SK-N-SH treated with all-trans-retinoic acid at 6 μM for 48 hours (cell line): ENCODE measurements at regions not wholly inside any gene's neighbourhood (a gene's known extent, or its start where the extent isn't known, plus 50 kb on each side); places are given as distances from the start of the nearest gene placed in this dataset.

Source experiments
- ARNTL ChIP-seq: fragments of 450-650 bp; formaldehyde crosslinking; IDR thresholded peaks from 2 replicates; pipeline ENCODE4 v1.5.0; 2020; ENCODE audit warnings: low read depth, mild to moderate bottlenecking, moderate library complexity, borderline replicate concordance
- CREB5 ChIP-seq: fragments of 250-450 bp; sonication (Bioruptor Pico); IDR thresholded peaks from 2 replicates; pipeline ENCODE4 v1.5.1; 2020; ENCODE audit warnings: low read depth, mild to moderate bottlenecking, moderate library complexity
- CSDC2 ChIP-seq: fragments of 250-450 bp; sonication (Bioruptor Pico); IDR thresholded peaks from 2 replicates; pipeline ENCODE4 v1.5.0; 2020; ENCODE audit warnings: mild to moderate bottlenecking, moderate library complexity
- ESRRG ChIP-seq: fragments of 250-450 bp; sonication (Bioruptor Pico); IDR thresholded peaks from 2 replicates; pipeline ENCODE4 v1.6.1; 2021; ENCODE audit warnings: mild to moderate bottlenecking
- POU6F1 ChIP-seq: fragments of 250-450 bp; sonication (Bioruptor Pico); IDR thresholded peaks from 2 replicates; pipeline ENCODE4 v1.8.0; 2021; ENCODE audit warnings: low read depth, mild to moderate bottlenecking, moderate library complexity, borderline replicate concordance
- PPARA ChIP-seq: fragments of 250-450 bp; sonication (Bioruptor Pico); IDR thresholded peaks from 2 replicates; pipeline ENCODE4 v1.5.0; 2020; ENCODE audit warnings: mild to moderate bottlenecking, borderline replicate concordance
- RARB ChIP-seq: fragments of 250-450 bp; sonication (Bioruptor Pico); IDR thresholded peaks from 2 replicates; pipeline ENCODE4 v1.8.0; 2021; ENCODE audit warnings: mild to moderate bottlenecking, moderate library complexity
- TCF4 ChIP-seq: fragments of 250-450 bp; sonication (Bioruptor Pico); IDR thresholded peaks from 2 replicates; pipeline ENCODE4 v1.8.0; 2021; ENCODE audit warnings: mild to moderate bottlenecking, moderate library complexity, borderline replicate concordance
- TOX ChIP-seq: fragments of 250-450 bp; sonication (Bioruptor Pico); IDR thresholded peaks from 2 replicates; pipeline ENCODE4 v1.8.0; 2021; ENCODE audit warnings: mild to moderate bottlenecking, moderate library complexity, borderline replicate concordance
- TSHZ2 ChIP-seq: fragments of 250-450 bp; sonication (Bioruptor Pico); IDR thresholded peaks from 2 replicates; pipeline ENCODE4 v1.5.0; 2020; ENCODE audit warnings: mild to moderate bottlenecking, moderate library complexity
- ZFP3 ChIP-seq: fragments of 250-450 bp; sonication (Bioruptor Pico); IDR thresholded peaks from 2 replicates; pipeline ENCODE4 v1.5.0; 2020; ENCODE audit warnings: mild to moderate bottlenecking, moderate library complexity
- ZNF8 ChIP-seq: fragments of 450-650 bp; formaldehyde crosslinking; IDR thresholded peaks from 2 replicates; pipeline ENCODE4 v1.5.0; 2020; ENCODE audit warnings: mild to moderate bottlenecking, moderate library complexity
- TF ChIP-seq, protein P1 (sequence below): fragments of 250-450 bp; sonication (Bioruptor Pico); IDR thresholded peaks from 2 replicates; pipeline ENCODE4 v1.8.0; 2020; ENCODE audit warnings: mild to moderate bottlenecking, moderate library complexity, borderline replicate concordance

DNA sequence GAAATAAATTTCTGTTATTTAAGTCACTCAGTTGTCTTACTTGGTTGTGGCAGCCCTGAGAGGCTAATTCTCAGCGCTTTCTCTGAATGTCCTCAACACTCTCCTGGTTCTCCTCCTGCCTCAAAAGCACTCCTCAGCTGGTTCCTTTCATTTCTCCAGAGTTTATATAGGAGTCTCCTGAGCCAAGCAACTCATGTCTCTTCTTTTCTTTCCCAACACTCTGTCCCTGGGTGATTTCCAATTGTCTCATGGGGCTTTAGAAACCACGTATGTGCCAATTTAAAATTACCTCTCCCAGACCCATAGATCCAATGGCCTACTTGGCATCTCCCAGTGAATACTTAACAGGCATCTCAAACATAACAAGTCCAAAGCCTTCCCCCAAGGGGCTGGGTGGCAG, 184.3 kb downstream of the TTC32 start:
- TF ChIP-seq ZFP3 (CRISPR knock-in tag): no peak
- TF ChIP-seq CSDC2 (CRISPR knock-in tag): no peak
- TF ChIP-seq ESRRG (CRISPR knock-in tag): no peak
- no peak for TF ChIP-seq POU6F1 (CRISPR knock-in tag)
- TF ChIP-seq ZNF8 (CRISPR knock-in tag): no peak
- no peak for TF ChIP-seq RARB (CRISPR knock-in tag)
- no peak for TF ChIP-seq PPARA
- TF ChIP-seq ARNTL: no peak
- TF ChIP-seq TSHZ2 (CRISPR knock-in tag): no peak
- no peak for TF ChIP-seq TOX
- TF ChIP-seq TCF4 (CRISPR knock-in tag): no peak
- TF ChIP-seq, protein P1, sequence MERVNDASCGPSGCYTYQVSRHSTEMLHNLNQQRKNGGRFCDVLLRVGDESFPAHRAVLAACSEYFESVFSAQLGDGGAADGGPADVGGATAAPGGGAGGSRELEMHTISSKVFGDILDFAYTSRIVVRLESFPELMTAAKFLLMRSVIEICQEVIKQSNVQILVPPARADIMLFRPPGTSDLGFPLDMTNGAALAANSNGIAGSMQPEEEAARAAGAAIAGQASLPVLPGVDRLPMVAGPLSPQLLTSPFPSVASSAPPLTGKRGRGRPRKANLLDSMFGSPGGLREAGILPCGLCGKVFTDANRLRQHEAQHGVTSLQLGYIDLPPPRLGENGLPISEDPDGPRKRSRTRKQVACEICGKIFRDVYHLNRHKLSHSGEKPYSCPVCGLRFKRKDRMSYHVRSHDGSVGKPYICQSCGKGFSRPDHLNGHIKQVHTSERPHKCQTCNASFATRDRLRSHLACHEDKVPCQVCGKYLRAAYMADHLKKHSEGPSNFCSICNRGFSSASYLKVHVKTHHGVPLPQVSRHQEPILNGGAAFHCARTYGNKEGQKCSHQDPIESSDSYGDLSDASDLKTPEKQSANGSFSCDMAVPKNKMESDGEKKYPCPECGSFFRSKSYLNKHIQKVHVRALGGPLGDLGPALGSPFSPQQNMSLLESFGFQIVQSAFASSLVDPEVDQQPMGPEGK (CRISPR knock-in tag): no peak
- TF ChIP-seq CREB5 (CRISPR knock-in tag): no peak
